Activated T-helper 1 cell treated with anti-CD3 and anti-CD28 coated beads, Interleukin-2, amount 50 U/mL, for 16 hours (primary cell): ENCODE measurements at regions not wholly inside any gene's neighbourhood (a gene's known extent, or its start where the extent isn't known, plus 50 kb on each side); places are given as distances from the start of the nearest gene placed in this dataset.
"Not testable (repeated sequence)": the region's sequence is repeated elsewhere in the genome, so short reads cannot be mapped to it uniquely, and the experiment has no call there.

ENCODE experiments used
- DNase-seq, 2 donors: peaks; one replicate each; pipeline ENCODE4 v3.0.0-alpha.2; 2020; ENCODE audit warnings: low read depth in 1 of 2, low spot score in 1 of 2

DNA sequence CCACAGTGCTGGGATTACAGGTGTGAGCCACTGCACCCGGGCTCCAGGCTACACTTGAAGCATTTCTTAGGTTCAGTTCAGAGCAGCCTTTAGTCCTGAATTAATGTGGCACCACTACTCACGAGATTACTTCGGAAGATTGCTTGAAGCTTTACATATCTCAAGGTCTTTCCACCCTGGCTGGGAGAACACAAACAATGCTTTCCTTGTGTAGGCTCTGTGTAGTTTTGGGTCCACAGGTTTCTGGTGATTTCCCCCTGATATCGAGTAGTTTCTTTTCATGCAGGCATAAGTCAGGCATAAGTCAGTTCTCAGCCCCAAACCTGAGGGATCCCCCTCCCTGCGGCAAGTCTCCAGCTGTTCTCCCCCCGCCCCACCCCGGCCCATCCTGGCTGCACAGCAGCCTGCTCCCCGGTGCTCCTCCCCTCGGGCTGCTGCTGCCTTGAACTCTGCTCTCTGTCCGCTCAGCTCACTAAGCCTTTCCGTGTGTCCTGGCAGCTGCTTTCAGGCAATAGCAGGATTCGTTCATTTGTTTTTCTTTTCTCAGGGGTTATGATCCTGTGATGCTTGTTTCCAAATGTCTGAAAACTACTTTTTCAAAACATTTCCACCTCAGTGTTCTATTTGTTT, 417.7 kb downstream of the TMEM121 start:
- no peak for DNase-seq

DNA sequence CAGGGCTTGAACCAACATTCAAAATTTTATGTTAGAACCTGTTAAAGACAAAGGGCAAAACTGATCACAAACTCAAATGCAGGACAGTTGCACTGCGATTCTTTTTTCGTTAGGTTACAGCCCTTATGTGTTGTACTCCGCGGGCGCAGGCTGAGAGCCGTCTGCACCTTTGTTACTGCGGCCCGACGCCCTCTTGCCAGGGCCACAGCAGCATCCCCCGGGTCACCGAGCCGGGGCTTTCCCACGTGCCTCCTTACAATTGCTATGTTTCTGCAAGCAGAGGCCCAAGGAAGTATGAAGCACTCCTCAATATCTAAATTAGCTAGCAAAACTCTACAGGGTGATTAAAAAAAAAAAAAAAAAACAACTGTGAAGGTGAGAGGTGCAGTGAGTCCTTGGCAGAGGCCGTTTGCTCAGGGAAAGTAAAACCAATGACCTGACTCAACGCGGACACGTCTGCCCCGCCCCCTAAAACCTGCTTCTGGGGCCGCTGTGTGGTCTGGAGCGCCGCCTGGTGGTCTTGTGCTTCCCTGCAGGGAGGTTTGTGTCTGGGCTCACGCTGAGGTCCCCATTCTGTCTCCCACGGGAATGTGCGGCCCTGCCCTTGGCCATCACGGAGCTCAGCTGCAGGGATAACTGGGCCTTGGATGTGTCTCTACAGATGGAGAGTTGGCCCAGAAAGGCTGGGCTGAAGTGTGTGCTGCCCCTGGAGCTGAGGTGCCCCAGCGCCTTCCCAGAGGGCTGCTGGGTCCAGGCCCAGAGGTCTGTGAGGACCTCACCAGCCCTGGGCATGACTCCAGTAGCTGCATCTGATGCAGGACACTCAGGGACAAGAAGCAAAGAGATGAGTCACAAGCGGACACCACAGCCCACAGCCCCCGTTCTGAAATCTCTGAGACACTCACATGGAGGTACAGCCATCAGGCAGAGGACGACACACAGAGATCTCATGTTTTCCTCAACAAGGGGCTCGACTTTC, 418.5 kb downstream of the TMEM121 start:
- peak; percentile 53 to 63 for DNase-seq

DNA sequence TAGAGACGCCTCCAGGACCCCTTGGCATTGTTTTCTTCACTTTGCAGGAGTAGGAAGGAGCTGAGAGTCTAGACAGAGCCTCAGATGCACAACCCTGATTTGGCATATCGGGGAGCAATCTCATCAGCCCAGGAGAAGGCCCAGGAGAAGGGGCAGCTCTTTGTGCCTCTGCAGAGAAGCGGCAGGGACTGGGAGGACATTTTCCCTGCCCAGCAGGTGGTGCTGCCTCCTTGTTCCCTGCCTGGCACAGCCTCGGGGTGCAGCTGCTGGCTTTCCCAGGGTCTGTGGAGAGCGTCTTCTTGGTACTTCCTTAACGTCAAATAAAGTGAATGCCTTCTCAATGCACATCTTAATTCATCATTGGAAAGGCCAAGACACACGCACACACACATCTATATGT, 419.5 kb downstream of the TMEM121 start:
- no peak for DNase-seq

DNA sequence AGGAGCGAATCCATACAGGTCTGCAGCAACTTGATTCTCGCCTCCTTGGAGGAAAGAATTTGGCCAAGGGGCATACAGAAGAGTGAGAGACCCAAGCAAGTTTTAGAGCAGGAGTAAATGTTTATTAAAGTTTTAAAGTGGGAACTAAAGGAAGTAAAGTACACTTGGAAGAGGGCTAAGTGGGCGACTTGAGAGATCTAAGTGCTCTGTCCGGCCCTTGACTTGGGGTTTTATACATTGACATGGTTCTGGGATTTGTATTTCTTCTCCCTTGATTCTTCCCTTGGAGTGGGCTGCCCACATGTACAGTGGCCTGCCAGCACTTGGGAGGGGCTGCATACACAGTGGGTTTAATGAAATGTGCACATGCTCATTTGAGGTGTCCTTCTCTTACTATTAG, 421.2 kb downstream of the TMEM121 start:
- DNase-seq: no peak

DNA sequence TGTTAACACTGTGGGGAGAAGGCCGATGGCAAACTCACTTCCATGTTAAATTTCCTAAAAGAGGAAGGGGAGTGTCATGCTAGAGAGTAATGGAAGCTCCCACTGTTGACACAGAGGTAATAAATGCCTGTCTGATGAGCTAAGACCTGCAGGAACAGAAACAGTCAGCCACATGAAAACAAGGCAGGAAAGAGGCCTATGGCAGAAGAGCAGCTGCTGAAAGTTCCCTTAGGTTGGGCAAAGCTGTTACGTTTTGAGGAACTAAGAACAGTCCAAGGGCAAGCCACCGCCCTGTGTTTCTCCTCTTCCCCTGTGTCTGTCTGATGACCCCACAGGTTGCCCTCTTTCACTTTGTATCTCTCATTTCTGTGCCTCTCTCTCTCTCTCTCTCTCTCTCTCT, 422.6 kb downstream of the TMEM121 start:
- not testable (repeated sequence) for DNase-seq

DNA sequence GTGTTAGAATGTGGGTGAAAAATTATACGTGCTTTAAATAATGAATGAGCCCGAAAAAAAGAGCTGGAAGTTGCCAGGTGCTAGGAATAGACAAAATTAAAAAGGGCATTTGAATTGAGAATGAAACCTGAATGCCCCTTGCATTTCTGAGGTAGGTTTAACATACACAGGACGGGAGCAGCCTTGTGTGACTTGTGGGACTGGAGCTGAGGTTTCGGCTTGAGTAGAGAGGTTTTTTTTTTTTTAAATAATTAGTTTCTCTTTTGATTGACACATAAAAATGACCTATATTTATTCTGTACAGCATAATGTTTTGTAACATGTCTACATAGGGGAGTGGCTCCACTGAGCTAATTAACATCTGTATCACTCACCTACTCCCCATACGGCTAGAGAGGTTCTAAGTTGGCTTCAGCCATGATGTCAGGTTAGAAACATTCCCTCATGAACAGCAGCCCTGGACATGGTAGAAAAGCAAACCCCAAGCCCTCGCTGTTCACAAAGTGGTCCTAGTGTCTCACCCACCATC, 424.0 kb downstream of the TMEM121 start:
- DNase-seq: not testable (repeated sequence)

DNA sequence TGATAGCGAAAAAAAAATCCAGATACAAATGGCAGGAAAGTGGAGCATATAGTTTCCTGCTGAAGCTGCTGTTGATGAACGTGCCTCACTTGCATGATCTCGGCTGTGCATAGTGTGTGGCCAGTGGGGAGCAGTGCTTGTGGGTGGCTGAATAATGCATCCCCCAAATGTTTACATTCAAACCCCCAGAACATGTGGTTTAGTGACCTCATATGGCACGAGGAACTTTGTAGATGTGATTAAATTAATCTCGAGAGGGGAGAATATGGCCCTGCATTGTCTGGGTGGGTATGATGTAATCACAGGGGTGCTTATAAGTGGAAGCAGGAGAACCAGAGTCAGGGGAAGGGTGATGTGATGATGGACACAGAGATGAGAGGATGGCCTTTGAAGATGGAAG, 425.0 kb downstream of the TMEM121 start:
- DNase-seq: no peak

DNA sequence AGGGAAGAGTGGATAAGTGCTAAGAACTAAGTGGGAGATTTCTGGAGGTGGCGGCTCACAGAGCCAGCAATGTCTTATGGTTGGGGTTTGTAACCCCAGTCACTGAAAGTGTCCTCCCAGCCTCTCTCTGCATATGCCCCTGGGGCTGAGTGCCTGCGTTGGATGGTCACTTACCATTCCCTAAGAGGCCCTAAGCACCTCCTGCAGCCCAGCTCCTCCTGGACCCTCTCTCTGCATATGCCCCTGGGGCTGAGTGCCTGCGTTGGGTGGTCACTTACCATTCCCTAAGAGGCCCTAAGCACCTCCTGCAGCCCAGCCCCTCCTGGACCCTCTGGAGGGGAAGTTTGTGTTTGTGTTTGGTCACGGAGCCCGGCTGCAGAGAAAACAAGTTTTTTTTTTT, 425.8 kb downstream of the TMEM121 start:
- DNase-seq: no peak

DNA sequence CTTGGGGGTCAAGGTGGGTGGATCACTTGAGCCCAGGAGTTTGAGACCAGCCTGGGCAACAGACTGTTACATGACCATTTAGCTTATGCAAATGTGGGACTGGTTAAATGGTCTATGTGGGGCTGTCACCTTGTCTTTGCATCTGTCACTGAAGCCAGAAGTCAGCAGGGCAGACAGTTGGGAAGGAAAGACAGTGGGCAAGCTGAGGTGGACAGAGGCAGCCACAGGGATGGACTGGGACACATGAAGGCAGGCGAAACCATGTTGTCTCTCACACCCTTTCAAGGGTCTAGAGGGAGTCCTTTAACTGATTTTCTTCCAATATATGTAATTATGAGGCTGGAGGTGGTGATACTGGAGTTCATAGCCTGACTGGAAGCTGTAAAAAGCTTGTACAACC, 426.4 kb downstream of the TMEM121 start:
- DNase-seq: no peak

DNA sequence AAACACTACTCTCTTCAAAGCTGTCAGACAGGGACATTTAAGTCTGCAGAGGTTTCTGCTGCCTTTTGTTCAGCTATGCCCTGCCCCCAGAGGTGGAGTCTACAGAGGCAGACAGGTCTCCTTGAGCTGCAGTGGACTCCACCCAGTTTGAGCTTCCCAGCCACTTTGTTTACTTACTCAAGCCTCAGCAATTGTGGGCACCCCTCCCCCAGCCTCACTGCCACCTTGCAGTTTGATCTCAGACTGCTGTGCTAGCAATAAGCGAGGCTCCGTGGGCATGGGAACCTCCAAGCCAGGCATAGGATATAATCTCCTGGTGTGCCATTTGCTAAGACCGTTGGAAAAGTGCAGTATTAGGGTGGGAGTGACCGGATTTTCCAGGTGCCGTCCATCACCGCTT, 435.2 kb downstream of the TMEM121 start:
- DNase-seq: not testable (repeated sequence)

DNA sequence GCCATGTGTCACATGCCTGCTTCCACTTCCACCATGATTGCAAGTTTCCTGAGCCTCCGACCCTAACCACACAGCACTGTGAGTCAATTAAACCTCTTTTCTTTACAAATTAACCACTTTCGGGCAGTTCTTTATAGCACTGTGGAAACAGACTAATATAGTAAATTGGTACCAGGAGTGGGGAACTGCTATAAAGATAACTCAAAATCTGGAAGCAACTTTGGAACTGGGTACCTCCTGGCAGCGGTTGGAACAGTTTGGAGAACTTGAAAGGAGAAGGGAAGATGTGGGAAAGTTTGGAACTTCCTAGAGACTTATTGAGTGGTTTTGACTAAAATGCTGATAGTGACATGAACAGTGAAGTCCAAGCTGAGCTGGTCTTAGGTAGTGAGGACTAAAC, 436.1 kb downstream of the TMEM121 start:
- DNase-seq: no peak

DNA sequence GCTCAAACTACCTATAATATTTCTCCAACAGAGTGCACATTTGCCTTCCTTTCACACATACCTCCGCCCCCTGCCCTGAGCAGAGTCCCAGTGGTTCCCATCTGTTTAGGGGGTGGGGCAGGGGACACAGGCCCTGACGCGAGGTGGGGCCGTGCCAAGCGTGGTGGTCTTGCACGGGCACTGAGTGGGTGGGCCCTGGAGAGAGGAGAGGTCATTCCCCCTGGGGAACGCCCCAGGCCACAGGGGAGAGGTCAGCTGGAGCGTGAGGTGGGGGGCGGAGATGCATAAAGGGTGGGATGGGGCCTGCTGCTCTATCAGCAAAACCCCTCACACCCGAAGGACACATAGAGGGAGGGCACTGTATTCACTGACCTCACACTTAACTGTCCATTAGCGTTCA, 441.9 kb downstream of the TMEM121 start:
- DNase-seq: no peak

DNA sequence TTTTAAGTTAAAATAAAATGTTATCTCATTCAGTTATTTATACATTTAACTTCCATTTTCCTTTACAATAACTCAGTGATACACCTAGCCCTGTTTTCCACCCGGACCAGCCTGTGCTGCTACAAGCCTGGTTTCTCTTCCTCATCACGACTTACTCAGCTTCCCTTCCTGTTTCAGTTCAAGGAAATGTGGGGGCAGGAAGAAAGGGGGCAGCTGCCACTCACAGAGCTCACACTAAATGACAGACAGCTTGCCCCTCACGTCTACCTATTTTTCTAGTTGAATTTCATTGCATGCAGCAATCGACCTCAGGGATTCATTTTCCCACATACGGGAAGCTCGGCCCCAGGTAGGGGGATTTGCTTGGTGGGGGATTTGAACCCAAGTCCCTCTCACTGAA, 442.6 kb downstream of the TMEM121 start:
- not testable (repeated sequence) for DNase-seq

DNA sequence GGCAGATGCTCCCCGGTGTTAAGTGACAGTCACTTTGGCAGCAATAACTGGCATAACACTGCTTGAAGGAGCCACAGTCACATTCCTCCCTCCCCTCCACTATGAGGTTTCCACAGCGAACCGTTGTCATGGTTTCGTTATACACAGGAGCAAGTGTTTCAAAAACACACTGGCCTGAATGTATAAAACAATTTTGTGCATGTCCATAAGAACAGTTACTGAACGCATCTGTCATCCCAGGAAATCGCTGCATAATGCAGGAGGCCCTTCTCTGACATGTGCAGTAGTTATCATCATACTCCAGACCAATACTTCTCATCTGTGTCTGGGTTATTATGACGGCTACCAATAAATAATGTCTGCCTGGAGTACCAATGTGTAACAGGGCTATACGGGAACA, 444.4 kb downstream of the TMEM121 start:
- not testable (repeated sequence) for DNase-seq

DNA sequence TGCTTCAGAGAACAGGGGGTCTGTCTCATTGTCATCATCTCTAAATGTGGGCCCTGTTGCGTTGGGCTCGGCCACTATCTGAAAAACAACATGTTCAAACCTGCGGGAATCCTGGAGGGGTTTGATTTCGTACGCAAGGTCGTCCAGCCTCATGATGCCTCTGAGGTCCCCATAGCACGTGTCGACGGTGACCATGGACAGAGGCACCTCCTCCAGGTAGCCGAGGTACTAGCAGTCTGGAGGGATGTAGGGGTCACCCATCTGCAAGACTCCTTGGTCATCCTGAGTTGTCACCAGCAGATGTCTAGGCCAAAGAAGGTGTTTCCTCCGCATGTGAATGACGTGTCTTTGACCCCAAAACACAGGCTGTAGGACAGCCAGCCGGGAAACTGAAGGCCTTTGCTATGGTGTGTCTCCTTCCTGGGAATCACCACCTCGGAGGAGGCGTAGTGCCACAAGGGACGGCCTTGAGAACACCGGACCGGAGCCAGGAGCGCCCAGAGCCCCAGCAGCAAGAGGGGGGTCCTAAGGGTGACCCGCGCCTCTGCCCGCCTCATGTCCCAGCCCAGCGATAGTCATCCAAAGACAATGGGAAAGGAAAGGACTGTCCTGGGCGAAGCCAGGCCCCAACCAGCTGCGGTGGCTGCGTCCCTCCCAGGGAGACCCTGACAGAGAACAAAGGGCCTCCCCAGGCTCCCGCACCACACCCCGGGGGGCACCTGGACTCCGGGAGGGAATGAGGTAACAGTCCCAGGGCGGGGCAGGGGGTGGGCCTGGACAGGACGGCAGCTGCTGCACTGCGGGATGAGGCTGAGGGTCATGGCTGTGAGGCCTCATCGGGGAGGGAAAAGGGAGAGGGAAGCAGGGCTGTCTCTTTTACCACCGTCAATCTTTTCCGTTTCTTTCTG, 445.5 kb downstream of the TMEM121 start:
- no peak for DNase-seq

DNA sequence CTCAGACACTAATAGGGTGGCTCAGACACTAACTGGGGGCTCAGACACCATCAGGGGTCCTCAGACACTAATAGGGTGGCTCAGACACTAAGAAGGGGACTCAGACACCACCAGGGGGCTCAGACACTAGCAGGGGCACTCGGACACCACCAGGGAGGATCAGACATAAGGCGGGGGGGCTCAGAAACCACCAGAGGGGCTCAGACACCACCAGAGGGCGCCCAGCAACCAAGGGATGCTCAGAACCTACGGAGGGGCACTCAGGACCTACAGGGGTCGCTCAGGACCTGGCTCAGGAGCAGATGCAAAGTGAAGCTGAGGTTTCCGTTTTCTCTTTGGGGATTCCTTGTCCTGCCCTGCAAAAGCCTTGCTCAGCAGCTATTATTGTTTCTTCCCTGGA, 448.5 kb downstream of the TMEM121 start:
- peak; percentile 42 to 54 for DNase-seq

DNA sequence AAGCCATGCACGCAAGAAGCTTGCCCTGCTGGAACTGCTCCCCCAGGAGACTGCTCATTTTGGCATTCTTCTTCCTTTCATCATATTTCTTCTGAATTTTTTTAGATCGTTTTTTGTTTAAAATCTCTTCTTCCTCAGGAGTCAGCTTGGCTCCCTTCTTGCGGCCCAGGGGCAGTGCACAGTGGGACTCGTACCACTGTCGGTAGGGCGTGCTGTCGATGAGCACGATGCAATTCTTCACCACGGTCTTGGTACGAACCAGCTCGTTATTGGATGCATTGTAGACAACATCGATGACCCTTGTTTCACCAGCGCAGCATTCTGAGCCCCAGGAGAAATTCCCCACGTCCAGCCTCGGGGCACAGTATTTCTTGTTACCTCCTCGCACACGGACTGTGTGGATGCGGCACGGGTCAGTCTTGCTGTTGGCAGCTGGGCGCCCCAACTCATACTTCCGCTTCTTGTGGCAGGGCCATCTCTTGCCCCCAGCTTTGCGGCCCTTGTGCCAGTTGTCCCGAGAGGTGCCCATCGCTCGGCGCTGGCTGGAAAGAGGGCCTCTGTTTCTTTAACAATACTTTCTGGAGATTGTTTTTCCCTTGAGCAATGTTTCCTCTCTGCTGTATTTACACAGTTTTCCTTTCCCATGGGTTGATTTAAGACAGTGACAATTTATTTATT, 452.4 kb downstream of the TMEM121 start:
- no peak for DNase-seq

DNA sequence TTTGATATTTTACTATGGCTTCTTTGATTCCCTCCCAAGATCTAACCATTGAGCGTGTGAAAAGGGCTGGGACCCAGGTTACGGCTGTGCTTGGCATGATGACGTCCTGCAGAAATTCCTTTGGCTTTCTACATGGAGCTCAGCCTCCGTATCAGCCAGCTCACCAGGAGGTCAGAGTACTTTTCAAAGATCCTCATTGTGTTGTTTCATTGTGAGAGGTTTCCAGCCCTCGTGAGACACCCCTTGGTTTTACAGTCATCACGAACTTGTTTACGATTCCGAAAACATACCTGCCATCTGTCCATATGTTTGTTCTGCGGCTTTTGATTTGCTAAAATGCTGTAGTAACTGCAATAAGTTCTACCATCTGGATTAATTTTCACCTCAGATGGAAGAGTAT, 453.1 kb downstream of the TMEM121 start:
- no peak for DNase-seq

DNA sequence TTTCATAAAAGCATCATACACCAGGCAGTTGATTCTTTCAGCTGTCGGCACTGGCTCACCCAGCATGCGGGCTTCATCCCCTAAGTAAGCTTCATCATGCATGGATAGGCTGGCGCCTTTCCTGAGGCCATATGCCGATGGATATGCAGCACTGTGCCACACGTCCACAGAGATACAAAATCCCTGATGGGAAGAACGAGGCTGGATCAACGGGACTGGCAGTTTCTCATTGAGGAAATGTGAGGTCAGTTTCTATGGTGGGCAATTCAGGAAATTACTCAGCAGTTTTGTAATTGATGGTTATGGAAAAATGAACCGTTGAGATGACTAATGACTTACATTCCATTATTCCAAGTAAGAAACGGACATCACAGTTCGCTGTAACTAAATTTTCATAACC, 453.8 kb downstream of the TMEM121 start:
- DNase-seq: no peak

DNA sequence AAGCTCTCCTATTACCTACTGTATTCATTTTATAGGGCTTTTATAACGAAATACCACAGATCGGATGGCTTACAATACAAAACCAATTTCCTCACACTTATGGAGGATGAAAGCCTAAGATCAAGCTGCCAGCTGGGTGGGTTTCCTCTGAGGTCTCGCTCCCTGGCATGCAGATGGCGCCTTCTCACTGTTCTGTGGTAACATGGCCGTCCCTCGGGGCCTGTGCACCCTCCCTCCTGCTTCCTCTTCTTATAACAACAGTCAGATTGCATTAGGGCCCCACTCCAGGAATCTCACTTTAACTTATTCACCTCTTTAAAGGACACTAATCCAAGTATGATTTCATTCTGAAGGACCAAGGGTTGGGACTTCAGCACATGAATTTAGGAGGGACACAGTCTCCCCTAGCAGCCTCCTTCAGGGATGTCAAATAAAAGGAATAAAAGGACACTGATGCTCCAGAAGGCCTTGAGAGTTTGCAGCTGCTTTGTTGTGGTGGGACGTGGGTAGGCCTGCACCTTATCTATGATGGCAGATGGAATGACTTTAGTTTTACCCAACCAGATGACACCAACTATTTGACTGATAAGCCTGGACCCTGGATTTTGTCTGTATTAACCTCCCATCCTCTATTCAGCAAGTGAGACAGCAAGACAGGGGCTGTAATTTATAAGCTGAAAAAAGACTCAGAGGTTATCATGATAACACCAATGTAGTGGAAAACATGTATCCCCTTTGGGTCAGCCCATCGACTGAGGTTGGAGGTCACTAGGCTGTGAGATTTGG, 455.3 kb downstream of the TMEM121 start:
- not testable (repeated sequence) for DNase-seq
